Skin epidermis (tissue), 12 donors: ENCODE measurements at regions not wholly inside any gene's neighbourhood (a gene's known extent, or its start where the extent isn't known, plus 50 kb on each side); places are given as distances from the start of the nearest gene placed in this dataset.
"Not testable (repeated sequence)": the region's sequence is repeated elsewhere in the genome, so short reads cannot be mapped to it uniquely, and the experiment has no call there.

Experiments
- H3K27ac ChIP-seq, 21 experiments: fragments of 200-600 bp; sonication (generic) in 11 of 21; one replicate each; pipeline ENCODE4 v1.5.0; 2020; ENCODE audit warnings: mild to moderate bottlenecking in 3 of 21, inconsistent platforms in 2 of 21, moderate library complexity in 2 of 21
- H3K4me3 ChIP-seq, 7 experiments: fragments of 200-600 bp; sonication (generic) in 2 of 7; one replicate each; pipeline ENCODE4 v1.5.0; 2020; ENCODE audit warnings: inconsistent platforms in 2 of 7, mild to moderate bottlenecking in 2 of 7, moderate library complexity in 1 of 7

GRCh38 chr15:81908111-81908510 lies 137.7 kb downstream of the MEX3B start:
- Histone ChIP-seq H3K27ac (peak overlapping the region in 1 of 21 experiments; percentile 6), H3K4me3 (no peak overlapping the region)

GRCh38 chr15:81907521-81907920 lies 138.3 kb downstream of the MEX3B start:
- Histone ChIP-seq H3K4me3 (no peak overlapping the region), H3K27ac (no peak overlapping the region)

- no peak overlapping the region for H3K27ac ChIP-seq
These were observed 139.9 kb downstream of the MEX3B start for GRCh38 chr15:81905889-81906288.

GRCh38 chr15:81901319-81901718 lies 144.5 kb downstream of the MEX3B start:
- Histone ChIP-seq H3K27ac (no peak overlapping the region), H3K4me3 (no peak overlapping the region)

More at GRCh38 chr15:81905889-81906288, 139.9 kb downstream of the MEX3B start:
- no peak overlapping the region for H3K4me3 ChIP-seq

GRCh38 chr15:81899730-81900129 lies 146.1 kb downstream of the MEX3B start:
- Histone ChIP-seq H3K4me3 (no peak overlapping the region), H3K27ac (no peak overlapping the region)

- H3K4me3 ChIP-seq = no peak overlapping the region
- no peak overlapping the region for H3K27ac ChIP-seq
These were observed 146.8 kb downstream of the MEX3B start for GRCh38 chr15:81899024-81899423.

- Histone ChIP-seq H3K27ac (no peak overlapping the region), H3K4me3 (no peak overlapping the region)
These were observed 148.7 kb downstream of the MEX3B start for GRCh38 chr15:81897057-81897677.

- Histone ChIP-seq H3K4me3 (no peak overlapping the region), H3K27ac (no peak overlapping the region)
These were observed 149.5 kb downstream of the MEX3B start for GRCh38 chr15:81896356-81896755.

GRCh38 chr15:81895723-81896122 lies 150.1 kb downstream of the MEX3B start:
- Histone ChIP-seq H3K27ac (no peak overlapping the region), H3K4me3 (no peak overlapping the region)

- no peak overlapping the region for H3K27ac ChIP-seq
- H3K4me3 ChIP-seq = no peak overlapping the region
These were observed 151.8 kb downstream of the MEX3B start for GRCh38 chr15:81894061-81894460.

- Histone ChIP-seq H3K27ac (peak overlapping the region in 1 of 21 experiments; percentile 38), H3K4me3 (no peak overlapping the region)
These were observed 152.5 kb downstream of the MEX3B start for GRCh38 chr15:81893182-81893835.

- Histone ChIP-seq H3K27ac (no peak overlapping the region), H3K4me3 (no peak overlapping the region)
These were observed 155.3 kb downstream of the MEX3B start for GRCh38 chr15:81890496-81890895.

GRCh38 chr15:81889485-81889881 lies 156.3 kb downstream of the MEX3B start:
- Histone ChIP-seq H3K27ac (no peak overlapping the region), H3K4me3 (no peak overlapping the region)

GRCh38 chr15:81888748-81889484 lies 156.9 kb downstream of the MEX3B start:
- H3K27ac ChIP-seq = peak overlapping the region in 1 of 21 experiments; percentile 12

GRCh38 chr15:81887912-81888311 lies 157.9 kb downstream of the MEX3B start:
- peak overlapping the region in 3 of 21 experiments; percentile 12 to 71 (median 13) for H3K27ac ChIP-seq
- no peak overlapping the region for H3K4me3 ChIP-seq

More at GRCh38 chr15:81888748-81889484, 156.9 kb downstream of the MEX3B start:
- H3K4me3 ChIP-seq = no peak overlapping the region

- H3K27ac ChIP-seq, H3K4me3 ChIP-seq: not testable (repeated sequence)
These were observed 158.6 kb downstream of the MEX3B start for GRCh38 chr15:81887188-81887587.

- H3K4me3 ChIP-seq = no peak overlapping the region
- H3K27ac ChIP-seq = no peak overlapping the region
These were observed 159.2 kb downstream of the MEX3B start for GRCh38 chr15:81886591-81886990.

GRCh38 chr15:81886080-81886479 lies 159.7 kb downstream of the MEX3B start:
- Histone ChIP-seq H3K27ac (no peak overlapping the region), H3K4me3 (no peak overlapping the region)

- Histone ChIP-seq H3K4me3 (no peak overlapping the region), H3K27ac (no peak overlapping the region)
These were observed 160.7 kb downstream of the MEX3B start for GRCh38 chr15:81885135-81885534.

GRCh38 chr15:81882504-81882903 lies 163.3 kb downstream of the MEX3B start:
- Histone ChIP-seq H3K27ac (no peak overlapping the region), H3K4me3 (no peak overlapping the region)

- no peak overlapping the region for H3K4me3 ChIP-seq
- H3K27ac ChIP-seq = no peak overlapping the region
These were observed 165.0 kb downstream of the MEX3B start for GRCh38 chr15:81880833-81881232.
